H9 (cell line): ENCODE measurements at regions not wholly inside any gene's neighbourhood (a gene's known extent, or its start where the extent isn't known, plus 50 kb on each side); places are given as distances from the start of the nearest gene placed in this dataset.

ENCODE experiments used
- DNase-seq: peaks from one replicate; pipeline ENCODE4 v3.0.0-alpha.2; 2017
- H2AFZ ChIP-seq: one replicate; pipeline ENCODE4 v1.6.1; 2013; ENCODE audit warnings: mild to moderate bottlenecking, low read length, control low read depth, moderate library complexity
- H2AK5ac ChIP-seq: 2 replicates; pipeline ENCODE4 v1.6.1; 2013; ENCODE audit warnings: low read length, control low read depth, mixed read lengths; ENCODE audit not compliant: insufficient read length
- H2BK120ac ChIP-seq: one replicate; pipeline ENCODE4 v1.6.1; 2013; ENCODE audit warnings: low read depth, mild to moderate bottlenecking, low read length, control low read depth, inconsistent platforms; ENCODE audit not compliant: poor library complexity, severe bottlenecking
- H2BK12ac ChIP-seq: 2 replicates; pipeline ENCODE4 v1.6.1; 2013; ENCODE audit warnings: low read length, control low read depth, mixed read lengths, low read depth; ENCODE audit not compliant: insufficient read length
- H2BK15ac ChIP-seq: 2 replicates; pipeline ENCODE4 v1.6.1; 2013; ENCODE audit warnings: low read depth, low read length, control low read depth
- H2BK20ac ChIP-seq: one replicate; pipeline ENCODE4 v1.6.1; 2013; ENCODE audit warnings: low read depth, mild to moderate bottlenecking, low read length, control low read depth, inconsistent platforms; ENCODE audit not compliant: poor library complexity, severe bottlenecking
- H2BK5ac ChIP-seq: 2 replicates; pipeline ENCODE4 v1.6.1; 2013; ENCODE audit warnings: low read length, control low read depth, mixed read lengths; ENCODE audit not compliant: insufficient read length
- H3K14ac ChIP-seq: 2 replicates; pipeline ENCODE4 v1.6.1; 2013; ENCODE audit warnings: low read length, control low read depth; ENCODE audit not compliant: insufficient read depth
- H3K18ac ChIP-seq: 2 replicates; pipeline ENCODE4 v1.6.1; 2013; ENCODE audit warnings: low read depth, mild to moderate bottlenecking, mixed read lengths, low read length, control low read depth; ENCODE audit not compliant: insufficient read length
- H3K23ac ChIP-seq: 2 replicates; pipeline ENCODE4 v1.6.1; 2013; ENCODE audit warnings: low read length, control low read depth, mixed read lengths, low read depth; ENCODE audit not compliant: insufficient read length
- H3K23me2 ChIP-seq: 2 replicates; pipeline ENCODE4 v1.6.1; 2013; ENCODE audit warnings: low read depth, mild to moderate bottlenecking, mixed read lengths, low read length, control low read depth; ENCODE audit not compliant: insufficient read length, poor library complexity, severe bottlenecking
- H3K27ac ChIP-seq: 2 replicates; pipeline ENCODE4 v1.5.1; 2013; ENCODE audit warnings: low read length, control low read depth, mixed read lengths, low read depth; ENCODE audit not compliant: insufficient read length
- H3K27me3 ChIP-seq: 2 replicates; pipeline ENCODE4 v1.6.1; 2013; ENCODE audit warnings: low read length, control low read depth, inconsistent platforms; ENCODE audit not compliant: insufficient read depth
- H3K4ac ChIP-seq: 2 replicates; pipeline ENCODE4 v1.6.1; 2013; ENCODE audit warnings: low read depth, mild to moderate bottlenecking, control low read depth, inconsistent platforms, low read length, moderate library complexity
- H3K4me1 ChIP-seq: 2 replicates; pipeline ENCODE4 v1.6.1; 2013; ENCODE audit warnings: low read length, control low read depth, inconsistent platforms; ENCODE audit not compliant: insufficient read depth
- H3K4me2 ChIP-seq: 2 replicates; pipeline ENCODE4 v1.6.1; 2013; ENCODE audit warnings: low read length, control low read depth, mixed read lengths; ENCODE audit not compliant: insufficient read length, insufficient read depth
- H3K56ac ChIP-seq: 2 replicates; pipeline ENCODE4 v1.6.1; 2013; ENCODE audit warnings: low read depth, mild to moderate bottlenecking, mixed read lengths, low read length, control low read depth; ENCODE audit not compliant: insufficient read length
- H3K79me1 ChIP-seq: 2 replicates; pipeline ENCODE4 v1.6.1; 2013; ENCODE audit warnings: low read depth, mild to moderate bottlenecking, moderate library complexity, low read length, control low read depth, inconsistent platforms; ENCODE audit not compliant: insufficient read depth, poor library complexity, severe bottlenecking
- H3K79me2 ChIP-seq: 2 replicates; pipeline ENCODE4 v1.6.1; 2013; ENCODE audit warnings: low read length, control low read depth, inconsistent platforms; ENCODE audit not compliant: insufficient read depth
- H3K9ac ChIP-seq: 2 replicates; pipeline ENCODE4 v1.6.1; 2013; ENCODE audit warnings: low read length, control low read depth, mixed read lengths; ENCODE audit not compliant: insufficient read length; ENCODE audit errors: extremely low read depth
- H3K9me3 ChIP-seq: one replicate; pipeline ENCODE4 v1.6.1; 2013; ENCODE audit warnings: low read depth, low read length, inconsistent platforms; ENCODE audit not compliant: control insufficient read depth
- H3T11ph ChIP-seq: one replicate; pipeline ENCODE4 v1.6.1; 2013; ENCODE audit warnings: mild to moderate bottlenecking, low read length, control low read depth, inconsistent platforms
- H4K20me1 ChIP-seq: one replicate; pipeline ENCODE4 v1.6.1; 2013; ENCODE audit not compliant: control insufficient read depth, insufficient read length, insufficient read depth
- H4K5ac ChIP-seq: 2 replicates; pipeline ENCODE4 v1.6.1; 2013; ENCODE audit warnings: low read depth, mild to moderate bottlenecking, mixed read lengths, low read length, control low read depth; ENCODE audit not compliant: insufficient read length
- H4K8ac ChIP-seq: replicated peaks from 2 replicates; pipeline ENCODE4 v1.6.1; 2013; ENCODE audit warnings: low read length, control low read depth, mixed read lengths, low read depth; ENCODE audit not compliant: insufficient read length
- H4K91ac ChIP-seq: 2 replicates; pipeline ENCODE4 v1.6.1; 2013; ENCODE audit warnings: low read depth, mild to moderate bottlenecking, moderate library complexity, mixed read lengths, low read length, control low read depth; ENCODE audit not compliant: insufficient read length
- H3K27ac Mint-ChIP-seq, 3 experiments: 2 replicates in 2 of 3; 3 replicates in 1 of 3; pipeline ENCODE4 v1.8.0; 2020 to 2021; ENCODE audit warnings: mixed read lengths in 3 of 3, mild to moderate bottlenecking in 1 of 3, moderate library complexity in 1 of 3
- H3K27me3 Mint-ChIP-seq: 2 replicates; pipeline ENCODE4 v1.8.0; 2021; ENCODE audit warnings: low read depth, mild to moderate bottlenecking, moderate library complexity, mixed read lengths
- H3K36me3 Mint-ChIP-seq, 3 experiments: 2 replicates in 2 of 3; 3 replicates in 1 of 3; pipeline ENCODE4 v1.8.0; 2020 to 2021; ENCODE audit warnings: low read depth in 3 of 3, mixed read lengths in 3 of 3; ENCODE audit not compliant: insufficient read depth in 1 of 3
- H3K4me1 Mint-ChIP-seq, 2 experiments: 2 replicates each; pipeline ENCODE4 v1.8.0; 2020; ENCODE audit warnings: mixed read lengths in 2 of 2
- H3K4me3 Mint-ChIP-seq, 2 experiments: 2 replicates in 1 of 2; 3 replicates in 1 of 2; pipeline ENCODE4 v1.8.0; 2020 to 2021; ENCODE audit warnings: mild to moderate bottlenecking in 2 of 2, mixed read lengths in 2 of 2, moderate library complexity in 1 of 2
- H3K9me3 Mint-ChIP-seq, 2 experiments: 2 replicates in 1 of 2; 3 replicates in 1 of 2; pipeline ENCODE4 v1.8.0; 2020; ENCODE audit warnings: mild to moderate bottlenecking in 2 of 2, mixed read lengths in 2 of 2, moderate library complexity in 1 of 2
- CTCF ChIP-seq: fragments of 200-600 bp; sonication (generic); conservative IDR thresholded peaks from 3 replicates; pipeline ENCODE4 v1.8.0; 2021; ENCODE audit warnings: antibody characterized with exemption, mild to moderate bottlenecking
- WGBS: extraction: QIAGEN DNeasy Blood & Tissue Kit; methylation state at CpG from one replicate; pipeline ENCODE4 v1.1.7; 2013; ENCODE audit warnings: missing lambda C conversion rate, low lambda C conversion rate, mixed read lengths; ENCODE audit not compliant: insufficient read length; ENCODE audit errors: extremely low coverage; 5-methylcytosine and 5-hydroxymethylcytosine counted together

- H3K9me3 ChIP-seq = no peaks in the 10 kb centered on the region
- no peak overlapping the region for H4K91ac ChIP-seq
- H3K27ac ChIP-seq = no peak overlapping the region
- H3K27me3 ChIP-seq = no peaks in the 10 kb centered on the region
- H3K4me1 ChIP-seq = no peaks in the 10 kb centered on the region
- no peak overlapping the region for H2BK15ac ChIP-seq
- Mint-ChIP-seq H3K36me3 (no peaks in the 10 kb centered on the region), H3K9me3 (no peaks in the 10 kb centered on the region), H3K4me1 (peaks cover 0 to 13% of the 10 kb centered on the region in 2 experiments; a peak in 3 of 4 replicates), H3K27ac (no peak overlapping the region), H3K4me3 (no peak overlapping the region), H3K27me3 (no peaks in the 10 kb centered on the region; the same call in 1 of the 2 replicates)
- no CpG with 5 or more reads among the region's 3 CpGs for WGBS
- no peak overlapping the region for H3K4ac ChIP-seq
- no peak overlapping the region for H3K4me2 ChIP-seq
- H2AFZ ChIP-seq = no peak overlapping the region
- no peak overlapping the region for H2BK12ac ChIP-seq
- H3K56ac ChIP-seq = no peak overlapping the region
- no peaks in the 10 kb centered on the region for H3K23me2 ChIP-seq
- no peaks in the 10 kb centered on the region for H3K79me2 ChIP-seq
- no peak overlapping the region for H2BK20ac ChIP-seq
- H4K8ac ChIP-seq = no peak overlapping the region
- no peak overlapping the region for H3K18ac ChIP-seq
- no peak overlapping the region for H3K14ac ChIP-seq
- no peaks in the 10 kb centered on the region for H3K79me1 ChIP-seq
- DNase-seq = no peak
- H2BK5ac ChIP-seq = no peak overlapping the region
- no peak overlapping the region for H2BK120ac ChIP-seq
- H3T11ph ChIP-seq = no peak overlapping the region
- no peaks in the 10 kb centered on the region for H4K20me1 ChIP-seq
- no peak overlapping the region for H2AK5ac ChIP-seq
- H4K5ac ChIP-seq = no peak overlapping the region
- no peak overlapping the region for H3K23ac ChIP-seq
- no peak for TF ChIP-seq CTCF
- no peak overlapping the region for H3K9ac ChIP-seq
Observed at GRCh38 chr5:96072791-96073165, 111.1 kb upstream of the ELL2 start.
